NOMO-1 treated with DMSO at 0.1 percent for 48 hours (cell line): ENCODE measurements at regions not wholly inside any gene's neighbourhood (a gene's known extent, or its start where the extent isn't known, plus 50 kb on each side); places are given as distances from the start of the nearest gene placed in this dataset.

Experiments used
- DNase-seq: peaks from one replicate; lab custom pipeline; 2025; ENCODE audit not compliant: unreplicated experiment; lab: John Stamatoyannopoulos, UW

- DNase-seq, result no peak
These were observed 51.8 kb upstream of the STEAP4 start for GRCh38 chr7:88358526-88358838.

GRCh38 chr7:88357781-88358525 is 51.3 kb upstream of the STEAP4 start:
- DNase-seq, result peak; percentile 73

DNA sequence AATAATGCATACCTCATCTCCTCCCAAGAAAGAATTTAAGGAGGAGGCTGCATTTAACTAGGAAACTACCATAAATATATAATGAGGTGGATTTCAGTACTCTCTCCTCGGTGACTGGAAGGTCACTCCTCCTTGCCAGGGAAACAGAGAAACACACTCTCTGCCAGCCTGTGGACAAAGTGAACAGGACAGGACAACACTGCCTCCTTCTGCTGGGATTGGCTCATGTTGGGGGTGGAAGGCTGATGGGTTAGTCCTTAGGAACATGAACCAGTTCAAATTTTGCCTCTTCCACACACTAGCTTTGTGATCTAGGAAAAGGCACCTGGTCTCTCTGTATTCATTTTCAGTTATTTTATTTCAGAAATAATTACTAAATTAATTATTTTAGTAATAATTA is 50.6 kb upstream of the STEAP4 start:
- peak; percentile 75 for DNase-seq
